HepG2 (cell line): ENCODE measurements at regions not wholly inside any gene's neighbourhood (a gene's known extent, or its start where the extent isn't known, plus 50 kb on each side); places are given as distances from the start of the nearest gene placed in this dataset.

Source experiments
- ATAC-seq: fragments of 200-7000 bp; cut with Tn5 transposase; 3 replicates; pipeline ENCODE4 v1.9.1; 2020; ENCODE audit warnings: mild to moderate bottlenecking, moderate library complexity
- BruUV-seq: library from RNA; stranded (reverse); fragments of 400-500 nt; replicated peaks from 2 replicates; lab custom pipeline; 2021; lab: Mats Ljungman, UMichigan
- CTCF ChIA-PET: fragments of 300-600 bp; formaldehyde crosslinking; extraction: SDS; loops from one replicate; lab custom pipeline; 2021; ENCODE audit warnings: low total read pairs, inconsistent platforms, low intra/inter-chr PET ratio; lab: Yijun Ruan, JAX
- POLR2A ChIA-PET: fragments of 350-600 bp; sonication (Branson Sonifier 250); formaldehyde crosslinking; loops from one replicate; lab custom pipeline; 2020; ENCODE audit warnings: antibody characterized with exemption, inconsistent platforms; lab: Yijun Ruan, JAX
- DNase-seq: peaks from one replicate; pipeline ENCODE4 v3.0.0-alpha.2; 2015; ENCODE audit warnings: low spot score
- FAIRE-seq: peaks from 3 replicates; lab custom pipeline; 2011; peaks lifted over from hg19 to GRCh38; lab: Jason Lieb, UNC
- H2AFZ ChIP-seq: one replicate; pipeline ENCODE4 v1.6.1; 2011; ENCODE audit warnings: low read length, inconsistent platforms
- H3K27ac ChIP-seq: fragments of 300-600 bp; 3 replicates; pipeline ENCODE4 v1.8.0; 2011; ENCODE audit warnings: mixed run types, mild to moderate bottlenecking, mixed read lengths, low read length, inconsistent platforms; ENCODE audit not compliant: insufficient read depth; ENCODE audit errors: extremely low read length
- H3K27me3 ChIP-seq, 2 experiments: fragments of 200-600 bp in 1 of 2; 2 replicates in 1 of 2; 3 replicates in 1 of 2; pipeline versions ENCODE4 v1.6.0 to v1.8.0; 2011; ENCODE audit warnings: low read length in 2 of 2, mild to moderate bottlenecking in 2 of 2, moderate library complexity in 2 of 2, inconsistent platforms in 1 of 2; ENCODE audit not compliant: insufficient read depth in 2 of 2, control insufficient read depth in 1 of 2
- H3K36me3 ChIP-seq, 2 experiments: fragments of 200-600 bp in 1 of 2; replicated peaks in 1 of 2; 2 replicates in 1 of 2; 3 replicates in 1 of 2; pipeline versions ENCODE4 v1.5.1 to v1.8.0; 2011; ENCODE audit warnings: low read length in 2 of 2, inconsistent platforms in 1 of 2; ENCODE audit not compliant: insufficient read depth in 2 of 2, control insufficient read depth in 1 of 2
- H3K4me1 ChIP-seq: 2 replicates; pipeline ENCODE4 v1.5.1; 2012; ENCODE audit warnings: low read length, inconsistent platforms; ENCODE audit not compliant: insufficient read depth
- H3K4me2 ChIP-seq: 2 replicates; pipeline ENCODE4 v1.6.0; 2011; ENCODE audit warnings: low read depth, low read length, inconsistent platforms
- H3K4me3 ChIP-seq, 3 experiments: fragments of 200-600 bp in 1 of 3; sonication (generic), shearing (Covaris generic) in 1 of 3; replicated peaks in 1 of 3; 2 replicates each; pipeline ENCODE4 v1.5.1; 2011 to 2016; ENCODE audit warnings: low read length in 3 of 3, inconsistent platforms in 2 of 3, low read depth in 2 of 3, mild to moderate bottlenecking in 2 of 3, control low read depth in 1 of 3, mixed read lengths in 1 of 3; ENCODE audit not compliant: insufficient read depth in 1 of 3
- H3K79me2 ChIP-seq: one replicate; pipeline ENCODE4 v1.6.1; 2011; ENCODE audit warnings: low read length, inconsistent platforms; ENCODE audit not compliant: insufficient read depth
- H3K9ac ChIP-seq: 2 replicates; pipeline ENCODE4 v1.6.0; 2011; ENCODE audit warnings: mild to moderate bottlenecking, low read depth, low read length, inconsistent platforms; ENCODE audit not compliant: insufficient read depth
- H3K9me3 ChIP-seq: 2 replicates; pipeline ENCODE4 v1.5.1; 2012; ENCODE audit warnings: mild to moderate bottlenecking, low read length
- H4K20me1 ChIP-seq: 2 replicates; pipeline ENCODE4 v1.6.0; 2011; ENCODE audit warnings: inconsistent platforms, mild to moderate bottlenecking, low read length, moderate library complexity; ENCODE audit not compliant: insufficient read depth
- DMAP1 ChIP-seq: IDR thresholded peaks from 2 replicates; pipeline ENCODE4 v1.6.1; 2016
- FOXJ3 ChIP-seq: sonication (generic); formaldehyde crosslinking; IDR thresholded peaks from 2 replicates; pipeline ENCODE4 v1.4.0; 2020; ENCODE audit warnings: missing genetic modification reagents, mild to moderate bottlenecking, borderline replicate concordance
- HMG20B ChIP-seq: conservative IDR thresholded peaks from 2 replicates; pipeline ENCODE4 v1.6.1; 2016; ENCODE audit warnings: missing genetic modification reagents, missing compliant biosample characterization
- HMGA1 ChIP-seq: sonication (generic); formaldehyde crosslinking; conservative IDR thresholded peaks from 2 replicates; pipeline ENCODE4 v1.4.0; 2020; ENCODE audit warnings: missing genetic modification reagents
- KDM5B ChIP-seq: sonication (generic); formaldehyde crosslinking; IDR thresholded peaks from 2 replicates; pipeline ENCODE4 v1.4.0; 2020; ENCODE audit warnings: missing genetic modification reagents, mild to moderate bottlenecking, borderline replicate concordance
- MAFG ChIP-seq: sonication (generic); formaldehyde crosslinking; IDR thresholded peaks from 2 replicates; pipeline ENCODE4 v1.5.1; 2020; ENCODE audit warnings: mild to moderate bottlenecking, missing genetic modification reagents
- MYNN ChIP-seq: sonication (generic); formaldehyde crosslinking; IDR thresholded peaks from 2 replicates; pipeline ENCODE4 v1.4.0; 2020; ENCODE audit warnings: mild to moderate bottlenecking, low read depth, missing genetic modification reagents
- RAD21 ChIP-seq: fragments of 450-650 bp; formaldehyde crosslinking; IDR thresholded peaks from 2 replicates; pipeline ENCODE4 v1.5.0; 2020; ENCODE audit warnings: mild to moderate bottlenecking
- RARA ChIP-seq: IDR thresholded peaks from 2 replicates; pipeline ENCODE4 v1.6.1; 2016; ENCODE audit warnings: missing genetic modification reagents, missing compliant biosample characterization
- REXO4 ChIP-seq: sonication (generic); formaldehyde crosslinking; IDR thresholded peaks from 2 replicates; pipeline ENCODE4 v1.8.0; 2022; ENCODE audit warnings: missing genetic modification reagents, mild to moderate bottlenecking, borderline replicate concordance
- RXRA ChIP-seq: sonication (generic); formaldehyde crosslinking; IDR thresholded peaks from 2 replicates; pipeline ENCODE4 v1.5.1; 2020; ENCODE audit warnings: missing genetic modification reagents
- SIX1 ChIP-seq: sonication (generic); formaldehyde crosslinking; IDR thresholded peaks from 2 replicates; pipeline ENCODE4 v1.4.0; 2020; ENCODE audit warnings: missing genetic modification reagents, borderline replicate concordance
- SIX4 ChIP-seq: sonication (generic); formaldehyde crosslinking; IDR thresholded peaks from 2 replicates; pipeline ENCODE4 v1.4.0; 2020; ENCODE audit warnings: missing genetic modification reagents
- SYNCRIP ChIP-seq: fragments of 200-400 bp; formaldehyde crosslinking; IDR thresholded peaks from 2 replicates; pipeline ENCODE4 v1.6.1; 2018; ENCODE audit warnings: mild to moderate bottlenecking, low read depth, low read length; ENCODE audit not compliant: insufficient read depth
- XBP1 ChIP-seq: sonication (generic); formaldehyde crosslinking; IDR thresholded peaks from 2 replicates; pipeline ENCODE4 v1.5.0; 2020; ENCODE audit warnings: missing genetic modification reagents
- ZMYM2 ChIP-seq: sonication (generic); formaldehyde crosslinking; IDR thresholded peaks from 2 replicates; pipeline ENCODE4 v1.8.0; 2022; ENCODE audit warnings: mild to moderate bottlenecking, missing genetic modification reagents
- ZNF616 ChIP-seq: sonication (generic); formaldehyde crosslinking; IDR thresholded peaks from 2 replicates; pipeline ENCODE4 v1.5.0; 2020; ENCODE audit warnings: low read depth, mild to moderate bottlenecking, missing genetic modification reagents
- WGBS: methylation state at CpG from one replicate; pipeline ENCODE4 v1.1.6; 2017; ENCODE audit warnings: low lambda C conversion rate; 5-methylcytosine and 5-hydroxymethylcytosine counted together
- in situ Hi-C: cut with HindIII; loops from 2 replicates; pipeline ENCODE4 v1.10.0; 2017; ENCODE audit warnings: low pct_unique_long_range_greater_than_20kb; ENCODE audit not compliant: extremely low pct_ligation_motif_present
- intact Hi-C: fragments of 100-400 bp; cut with micrococcal nuclease; formaldehyde crosslinking; loops from one replicate; pipeline ENCODE4 v1.10.0; 2022; ENCODE audit not compliant: unreplicated experiment
- TF ChIP-seq, protein P1 (sequence below): sonication (generic); formaldehyde crosslinking; IDR thresholded peaks from 2 replicates; pipeline ENCODE4 v1.5.1; 2020; ENCODE audit warnings: mild to moderate bottlenecking, missing genetic modification reagents, borderline replicate concordance

DNA sequence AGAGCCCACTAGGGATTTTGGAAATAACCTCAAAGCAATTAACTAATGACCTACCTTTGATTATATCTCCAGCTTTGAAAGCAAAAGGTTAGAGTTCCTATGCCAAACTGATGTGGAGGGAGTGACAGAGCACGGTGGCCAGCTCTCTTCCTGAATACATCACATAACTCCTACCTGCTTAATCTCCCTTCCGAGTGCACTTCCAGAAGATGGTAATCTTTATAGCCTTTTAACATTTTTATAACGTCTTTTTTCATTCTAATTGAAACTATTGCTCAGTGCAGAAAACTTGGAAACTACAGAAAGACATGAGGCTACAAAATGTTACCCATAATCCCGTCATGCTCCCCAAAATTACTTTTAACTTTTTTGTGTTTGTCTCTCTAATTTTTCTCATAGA is 110.5 kb upstream of the COX10 start (continued):
- TF ChIP-seq DMAP1 (CRISPR knock-in tag): no peak
- TF ChIP-seq FOXJ3 (CRISPR knock-in tag): no peak
- TF ChIP-seq REXO4 (CRISPR knock-in tag): no peak
- no peak for TF ChIP-seq MYNN

- Histone ChIP-seq H2AFZ (no peak overlapping the region), H4K20me1 (no peaks in the 10 kb centered on the region), H3K27ac (no peak overlapping the region), H3K4me2 (no peak overlapping the region), H3K36me3 (no peaks in the 10 kb centered on the region), H3K4me3 (no peak overlapping the region), H3K9ac (no peak overlapping the region)
- POLR2A ChIA-PET: no interaction called here
- FAIRE-seq (no peak), ATAC-seq (no peak)
- intact Hi-C loops: no loop called here
- in situ Hi-C loops: no loop called here
- WGBS: 87% methylated on average over 4 of the region's 4 CpGs
- TF ChIP-seq SIX4 (no peak), RARA (CRISPR knock-in tag) (no peak), XBP1 (no peak), RAD21 (no peak), ZNF616 (CRISPR knock-in tag) (no peak), HMGA1 (CRISPR knock-in tag) (no peak), SIX1 (CRISPR knock-in tag) (no peak), HMG20B (no peak), KDM5B (no peak), RXRA (no peak), MAFG (CRISPR knock-in tag) (no peak), ZMYM2 (CRISPR knock-in tag) (no peak), SYNCRIP (no peak)
- TF ChIP-seq, protein P1, sequence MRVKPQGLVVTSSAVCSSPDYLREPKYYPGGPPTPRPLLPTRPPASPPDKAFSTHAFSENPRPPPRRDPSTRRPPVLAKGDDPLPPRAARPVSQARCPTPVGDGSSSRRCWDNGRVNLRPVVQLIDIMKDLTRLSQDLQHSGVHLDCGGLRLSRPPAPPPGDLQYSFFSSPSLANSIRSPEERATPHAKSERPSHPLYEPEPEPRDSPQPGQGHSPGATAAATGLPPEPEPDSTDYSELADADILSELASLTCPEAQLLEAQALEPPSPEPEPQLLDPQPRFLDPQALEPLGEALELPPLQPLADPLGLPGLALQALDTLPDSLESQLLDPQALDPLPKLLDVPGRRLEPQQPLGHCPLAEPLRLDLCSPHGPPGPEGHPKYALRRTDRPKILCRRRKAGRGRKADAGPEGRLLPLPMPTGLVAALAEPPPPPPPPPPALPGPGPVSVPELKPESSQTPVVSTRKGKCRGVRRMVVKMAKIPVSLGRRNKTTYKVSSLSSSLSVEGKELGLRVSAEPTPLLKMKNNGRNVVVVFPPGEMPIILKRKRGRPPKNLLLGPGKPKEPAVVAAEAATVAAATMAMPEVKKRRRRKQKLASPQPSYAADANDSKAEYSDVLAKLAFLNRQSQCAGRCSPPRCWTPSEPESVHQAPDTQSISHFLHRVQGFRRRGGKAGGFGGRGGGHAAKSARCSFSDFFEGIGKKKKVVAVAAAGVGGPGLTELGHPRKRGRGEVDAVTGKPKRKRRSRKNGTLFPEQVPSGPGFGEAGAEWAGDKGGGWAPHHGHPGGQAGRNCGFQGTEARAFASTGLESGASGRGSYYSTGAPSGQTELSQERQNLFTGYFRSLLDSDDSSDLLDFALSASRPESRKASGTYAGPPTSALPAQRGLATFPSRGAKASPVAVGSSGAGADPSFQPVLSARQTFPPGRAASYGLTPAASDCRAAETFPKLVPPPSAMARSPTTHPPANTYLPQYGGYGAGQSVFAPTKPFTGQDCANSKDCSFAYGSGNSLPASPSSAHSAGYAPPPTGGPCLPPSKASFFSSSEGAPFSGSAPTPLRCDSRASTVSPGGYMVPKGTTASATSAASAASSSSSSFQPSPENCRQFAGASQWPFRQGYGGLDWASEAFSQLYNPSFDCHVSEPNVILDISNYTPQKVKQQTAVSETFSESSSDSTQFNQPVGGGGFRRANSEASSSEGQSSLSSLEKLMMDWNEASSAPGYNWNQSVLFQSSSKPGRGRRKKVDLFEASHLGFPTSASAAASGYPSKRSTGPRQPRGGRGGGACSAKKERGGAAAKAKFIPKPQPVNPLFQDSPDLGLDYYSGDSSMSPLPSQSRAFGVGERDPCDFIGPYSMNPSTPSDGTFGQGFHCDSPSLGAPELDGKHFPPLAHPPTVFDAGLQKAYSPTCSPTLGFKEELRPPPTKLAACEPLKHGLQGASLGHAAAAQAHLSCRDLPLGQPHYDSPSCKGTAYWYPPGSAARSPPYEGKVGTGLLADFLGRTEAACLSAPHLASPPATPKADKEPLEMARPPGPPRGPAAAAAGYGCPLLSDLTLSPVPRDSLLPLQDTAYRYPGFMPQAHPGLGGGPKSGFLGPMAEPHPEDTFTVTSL (CRISPR knock-in tag): no peak
- TF ChIP-seq, all 625 proteins: peak for 0
- no TSS peak for BruUV-seq
- Histone ChIP-seq H3K9me3 (no peaks in the 10 kb centered on the region), H3K27me3 (no peaks in the 10 kb centered on the region), H3K79me2 (no peaks in the 10 kb centered on the region), H3K4me1 (no peaks in the 10 kb centered on the region; the same call in 1 of the 2 replicates)
- DNase-seq: no peak
- CTCF ChIA-PET: no interaction called here
Observed at GRCh38 chr17:13961265-13961664, 108.0 kb upstream of the COX10 start.
